Astrocyte (in vitro differentiated cells and primary cell): ENCODE measurements at regions not wholly inside any gene's neighbourhood (a gene's known extent, or its start where the extent isn't known, plus 50 kb on each side); places are given as distances from the start of the nearest gene placed in this dataset.

Experiments
- EZH2 ChIP-seq: IDR thresholded peaks from 2 replicates; pipeline ENCODE4 v1.6.1; 2012; ENCODE audit warnings: mild to moderate bottlenecking, low read length, inconsistent platforms; ENCODE audit not compliant: insufficient read depth
- TF ChIP-seq, protein P1 (sequence below): IDR thresholded peaks from 2 replicates; pipeline ENCODE4 v1.5.1; 2011; ENCODE audit warnings: low read depth, mild to moderate bottlenecking, inconsistent platforms, low read length, moderate library complexity; ENCODE audit not compliant: insufficient read depth

DNA sequence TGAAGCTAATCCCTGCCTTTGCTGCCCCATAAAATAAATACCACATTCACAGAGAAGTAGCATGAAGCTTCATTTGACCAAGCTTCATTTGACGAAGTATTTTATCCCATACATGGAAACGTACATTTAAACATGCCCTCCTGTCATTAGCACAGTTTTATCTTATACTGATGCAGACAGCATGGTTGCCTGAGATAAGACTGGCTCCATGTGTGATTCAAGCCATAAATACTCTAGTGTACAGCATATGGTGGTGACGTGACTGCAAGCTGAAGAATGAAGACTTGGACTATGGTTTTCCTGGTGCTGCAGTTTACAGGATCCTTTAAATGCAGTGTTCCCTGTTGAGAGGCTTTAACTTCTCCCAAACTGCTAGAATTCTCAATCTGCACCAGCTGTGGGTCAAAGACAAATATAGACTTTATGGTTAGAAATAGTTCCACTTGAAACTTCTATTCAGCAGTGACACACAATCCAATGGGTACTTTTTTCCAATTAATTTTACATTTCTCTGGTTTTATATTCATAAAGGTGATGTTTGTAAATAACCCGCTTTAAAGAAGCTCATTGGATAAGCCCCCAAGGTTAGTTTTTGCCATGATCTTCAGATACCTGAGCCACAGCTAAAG lies 64.9 kb downstream of the CYB561 start:
- TF ChIP-seq, protein P1, sequence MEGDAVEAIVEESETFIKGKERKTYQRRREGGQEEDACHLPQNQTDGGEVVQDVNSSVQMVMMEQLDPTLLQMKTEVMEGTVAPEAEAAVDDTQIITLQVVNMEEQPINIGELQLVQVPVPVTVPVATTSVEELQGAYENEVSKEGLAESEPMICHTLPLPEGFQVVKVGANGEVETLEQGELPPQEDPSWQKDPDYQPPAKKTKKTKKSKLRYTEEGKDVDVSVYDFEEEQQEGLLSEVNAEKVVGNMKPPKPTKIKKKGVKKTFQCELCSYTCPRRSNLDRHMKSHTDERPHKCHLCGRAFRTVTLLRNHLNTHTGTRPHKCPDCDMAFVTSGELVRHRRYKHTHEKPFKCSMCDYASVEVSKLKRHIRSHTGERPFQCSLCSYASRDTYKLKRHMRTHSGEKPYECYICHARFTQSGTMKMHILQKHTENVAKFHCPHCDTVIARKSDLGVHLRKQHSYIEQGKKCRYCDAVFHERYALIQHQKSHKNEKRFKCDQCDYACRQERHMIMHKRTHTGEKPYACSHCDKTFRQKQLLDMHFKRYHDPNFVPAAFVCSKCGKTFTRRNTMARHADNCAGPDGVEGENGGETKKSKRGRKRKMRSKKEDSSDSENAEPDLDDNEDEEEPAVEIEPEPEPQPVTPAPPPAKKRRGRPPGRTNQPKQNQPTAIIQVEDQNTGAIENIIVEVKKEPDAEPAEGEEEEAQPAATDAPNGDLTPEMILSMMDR = no peak
- no peak for TF ChIP-seq EZH2
